ENCODE measurements at regions not wholly inside any gene's neighbourhood (a gene's known extent, or its start where the extent isn't known, plus 50 kb on each side); places are given as distances from the start of the nearest gene placed in this dataset.

GRCh38 chr21:38170283-38170682 is 86.5 kb upstream of the KCNJ15 start:
- Histone ChIP-seq H3K27me3 (no peaks in the 10 kb centered on the region), H3K27ac (no peak overlapping the region), H3K9me3 (no peaks in the 10 kb centered on the region), H3K36me3 (no peaks in the 10 kb centered on the region), H3K4me3 (no peak overlapping the region), H3K4me1 (peaks cover 0 to 30% (median 16%) of the 10 kb centered on the region in 12 donors)
- intact Hi-C loops (cut with DNase I) = loop anchor here in 2 of 10 donors (5.0 kb wide), 2 partner anchors 47 to 182 kb away; no protein-coding TSS in a partner anchor
- TF ChIP-seq POLR2A (IDR thresholded peaks at IDR 0.05) = no peak
- peak in 11 of 12 donors; percentile 12 to 47 (median 40) for TF ChIP-seq CTCF (IDR thresholded peaks at IDR 0.05)
- WGBS, 4 donors = 28 to 46% (median 37%) methylated on average over 2 of the region's 2 CpGs
- DNase-seq (peak in 1 of 5 donors; percentile 33), ATAC-seq (peak in 2 of 4 donors; percentile 23 to 57)

GRCh38 chr21:38170704-38171682 is 85.8 kb upstream of the KCNJ15 start:
- no peak for TF ChIP-seq CTCF (IDR thresholded peaks at IDR 0.05)
- no peak for TF ChIP-seq POLR2A (IDR thresholded peaks at IDR 0.05)
- Histone ChIP-seq H3K4me1 (peaks cover 0 to 24% (median 11%) of the 10 kb centered on the region in 12 donors), H3K36me3 (no peaks in the 10 kb centered on the region), H3K27me3 (no peaks in the 10 kb centered on the region), H3K27ac (peak overlapping the region in 3 of 12 donors; percentile 7 to 40 (median 14)), H3K9me3 (no peaks in the 10 kb centered on the region), H3K4me3 (no peak overlapping the region)
- peak in 1 of 4 donors; percentile 45 for ATAC-seq
- WGBS, 4 donors = 58 to 68% (median 64%) methylated on average over 8 of the region's 8 CpGs
- intact Hi-C loops (cut with DNase I) = loop anchor here in 2 of 10 donors (5.0 kb wide), 2 partner anchors 46 to 181 kb away; no protein-coding TSS in a partner anchor
- DNase-seq = no peak

GRCh38 chr21:38171723-38172344 is 85.0 kb upstream of the KCNJ15 start:
- no peak for TF ChIP-seq POLR2A (IDR thresholded peaks at IDR 0.05)
- no peak for TF ChIP-seq CTCF (IDR thresholded peaks at IDR 0.05)
- Histone ChIP-seq H3K4me3 (no peak overlapping the region), H3K36me3 (no peaks in the 10 kb centered on the region), H3K27ac (peak overlapping the region in 2 of 12 donors; percentile 14 to 40), H3K4me1 (peaks cover 0 to 21% (median 6%) of the 10 kb centered on the region in 12 donors), H3K9me3 (no peaks in the 10 kb centered on the region), H3K27me3 (no peaks in the 10 kb centered on the region)
- intact Hi-C loops (cut with DNase I) = loop anchor here in 2 of 10 donors (5.0 kb wide), 2 partner anchors 45 to 180 kb away; no protein-coding TSS in a partner anchor
- DNase-seq = no peak
- peak in 3 of 4 donors; percentile 53 to 63 (median 53) for ATAC-seq
- 49 to 53% (median 50%) methylated on average over 12 of the region's 12 CpGs for WGBS, 4 donors

All from heart left ventricle (tissue), 16 donors.